Panc1 (cell line): ENCODE measurements at regions not wholly inside any gene's neighbourhood (a gene's known extent, or its start where the extent isn't known, plus 50 kb on each side); places are given as distances from the start of the nearest gene placed in this dataset.

ENCODE experiments used
- ATAC-seq: fragments of 200-7000 bp; cut with Tn5 transposase; 2 replicates; pipeline ENCODE4 v1.9.1; 2020; ENCODE audit warnings: mild to moderate bottlenecking, moderate library complexity
- BruUV-seq: library from RNA; stranded (reverse); fragments of 400-500 nt; replicated peaks from 2 replicates; lab custom pipeline; 2021; lab: Mats Ljungman, UMichigan
- CTCF ChIA-PET: fragments of 300-600 bp; sonication (Branson Sonifier 250); formaldehyde crosslinking; loops from one replicate; lab custom pipeline; 2022; ENCODE audit warnings: antibody characterized with exemption; lab: Charles Lee
- POLR2A ChIA-PET: fragments of 300-600 bp; sonication (Branson Sonifier 250); formaldehyde crosslinking; loops from one replicate; lab custom pipeline; 2022; ENCODE audit warnings: antibody characterized with exemption; lab: Charles Lee
- DNase-seq: peaks from one replicate; pipeline ENCODE4 v3.0.0-alpha.2; 2010; ENCODE audit warnings: low read depth, low spot score
- H3K27ac ChIP-seq: 2 replicates; pipeline ENCODE4 v1.5.1; 2011; ENCODE audit warnings: mild to moderate bottlenecking, low read length, inconsistent platforms
- H3K27me3 ChIP-seq: fragments of 200-500 bp; sonication (Bioruptor generic); 2 replicates; pipeline ENCODE4 v1.6.0; 2014; ENCODE audit warnings: low read length, inconsistent platforms; ENCODE audit not compliant: control insufficient read depth, insufficient read depth
- H3K36me3 ChIP-seq: fragments of 200-500 bp; sonication (Bioruptor generic); 2 replicates; pipeline ENCODE4 v1.5.1; 2014; ENCODE audit warnings: inconsistent platforms, mild to moderate bottlenecking, low read length, moderate library complexity; ENCODE audit not compliant: control insufficient read depth, insufficient read depth
- H3K4me1 ChIP-seq: 2 replicates; pipeline ENCODE4 v1.5.1; 2011; ENCODE audit warnings: inconsistent platforms, mild to moderate bottlenecking, low read length, moderate library complexity; ENCODE audit not compliant: control insufficient read depth, insufficient read depth
- H3K4me3 ChIP-seq, 2 experiments: 2 replicates each; pipeline ENCODE4 v1.5.1; 2011 to 2012; ENCODE audit warnings: low read depth in 2 of 2, low read length in 2 of 2, mild to moderate bottlenecking in 2 of 2, inconsistent platforms in 1 of 2, moderate library complexity in 1 of 2
- H3K9me3 ChIP-seq: fragments of 200-500 bp; sonication (Bioruptor generic); 2 replicates; pipeline ENCODE4 v1.5.1; 2014; ENCODE audit warnings: low read depth, mild to moderate bottlenecking, inconsistent platforms, low read length, moderate library complexity; ENCODE audit not compliant: control insufficient read depth, insufficient read depth
- POLR2AphosphoS5 ChIP-seq: IDR thresholded peaks from 2 replicates; pipeline ENCODE4 v1.6.1; 2012; ENCODE audit warnings: mild to moderate bottlenecking, low read depth, low read length, moderate library complexity
- SIN3A ChIP-seq: IDR thresholded peaks from 2 replicates; pipeline ENCODE4 v1.6.1; 2012; ENCODE audit warnings: low read depth, mild to moderate bottlenecking, low read length, moderate library complexity, borderline replicate concordance; ENCODE audit not compliant: insufficient read depth
- TCF7L2 ChIP-seq: IDR thresholded peaks from 2 replicates; pipeline ENCODE4 v1.6.1; 2011; ENCODE audit warnings: mild to moderate bottlenecking, low read depth, low read length, inconsistent platforms
- in situ Hi-C: cut with HindIII; loops from 2 replicates; pipeline ENCODE4 v1.10.0; 2016; ENCODE audit warnings: low sequenced_read_pairs, low pct_unique_long_range_greater_than_20kb
- intact Hi-C: fragments of 100-400 bp; cut with micrococcal nuclease; formaldehyde crosslinking; loops from one replicate; pipeline ENCODE4 v1.10.0; 2022; ENCODE audit not compliant: unreplicated experiment
- TF ChIP-seq, protein P1 (sequence below): fragments of 450-650 bp; IDR thresholded peaks from 2 replicates; pipeline ENCODE4 v1.5.1; 2017; ENCODE audit warnings: mild to moderate bottlenecking
- TF ChIP-seq, protein P2 (sequence below), 2 experiments: IDR thresholded peaks; 2 replicates each; pipeline ENCODE4 v1.6.1; 2011 to 2012; ENCODE audit warnings: low read depth in 2 of 2, control low read depth in 1 of 2, low read length in 1 of 2, mild to moderate bottlenecking in 1 of 2, moderate library complexity in 1 of 2; ENCODE audit not compliant: insufficient read depth in 1 of 2

DNA sequence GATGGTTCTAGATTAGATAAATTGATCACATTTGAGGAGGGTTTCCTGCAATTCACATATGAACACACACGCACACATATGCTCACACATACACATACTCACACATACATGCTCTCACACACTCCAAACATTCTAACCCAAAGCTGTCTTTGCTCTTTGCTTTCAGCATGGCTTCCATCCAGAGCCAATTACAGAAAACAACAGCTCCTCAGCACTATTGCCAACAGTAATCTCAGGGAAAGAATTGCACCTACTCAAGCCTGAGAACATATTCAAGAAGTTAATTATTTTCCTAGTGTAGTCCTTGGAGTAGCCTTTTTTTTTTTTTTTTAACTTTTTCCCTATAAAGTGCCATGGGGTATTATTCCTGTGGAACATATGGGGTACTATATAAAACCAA lies 246.9 kb upstream of the PARD3B start:
- in situ Hi-C loops (no loop called here), intact Hi-C loops (no loop called here)
- no peak for DNase-seq
- no TSS peak for BruUV-seq
- TF ChIP-seq, protein P1, sequence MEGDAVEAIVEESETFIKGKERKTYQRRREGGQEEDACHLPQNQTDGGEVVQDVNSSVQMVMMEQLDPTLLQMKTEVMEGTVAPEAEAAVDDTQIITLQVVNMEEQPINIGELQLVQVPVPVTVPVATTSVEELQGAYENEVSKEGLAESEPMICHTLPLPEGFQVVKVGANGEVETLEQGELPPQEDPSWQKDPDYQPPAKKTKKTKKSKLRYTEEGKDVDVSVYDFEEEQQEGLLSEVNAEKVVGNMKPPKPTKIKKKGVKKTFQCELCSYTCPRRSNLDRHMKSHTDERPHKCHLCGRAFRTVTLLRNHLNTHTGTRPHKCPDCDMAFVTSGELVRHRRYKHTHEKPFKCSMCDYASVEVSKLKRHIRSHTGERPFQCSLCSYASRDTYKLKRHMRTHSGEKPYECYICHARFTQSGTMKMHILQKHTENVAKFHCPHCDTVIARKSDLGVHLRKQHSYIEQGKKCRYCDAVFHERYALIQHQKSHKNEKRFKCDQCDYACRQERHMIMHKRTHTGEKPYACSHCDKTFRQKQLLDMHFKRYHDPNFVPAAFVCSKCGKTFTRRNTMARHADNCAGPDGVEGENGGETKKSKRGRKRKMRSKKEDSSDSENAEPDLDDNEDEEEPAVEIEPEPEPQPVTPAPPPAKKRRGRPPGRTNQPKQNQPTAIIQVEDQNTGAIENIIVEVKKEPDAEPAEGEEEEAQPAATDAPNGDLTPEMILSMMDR, result no peak
- no peak for TF ChIP-seq TCF7L2
- no peak for TF ChIP-seq POLR2AphosphoS5
- no peak for TF ChIP-seq SIN3A
- TF ChIP-seq, protein P2, sequence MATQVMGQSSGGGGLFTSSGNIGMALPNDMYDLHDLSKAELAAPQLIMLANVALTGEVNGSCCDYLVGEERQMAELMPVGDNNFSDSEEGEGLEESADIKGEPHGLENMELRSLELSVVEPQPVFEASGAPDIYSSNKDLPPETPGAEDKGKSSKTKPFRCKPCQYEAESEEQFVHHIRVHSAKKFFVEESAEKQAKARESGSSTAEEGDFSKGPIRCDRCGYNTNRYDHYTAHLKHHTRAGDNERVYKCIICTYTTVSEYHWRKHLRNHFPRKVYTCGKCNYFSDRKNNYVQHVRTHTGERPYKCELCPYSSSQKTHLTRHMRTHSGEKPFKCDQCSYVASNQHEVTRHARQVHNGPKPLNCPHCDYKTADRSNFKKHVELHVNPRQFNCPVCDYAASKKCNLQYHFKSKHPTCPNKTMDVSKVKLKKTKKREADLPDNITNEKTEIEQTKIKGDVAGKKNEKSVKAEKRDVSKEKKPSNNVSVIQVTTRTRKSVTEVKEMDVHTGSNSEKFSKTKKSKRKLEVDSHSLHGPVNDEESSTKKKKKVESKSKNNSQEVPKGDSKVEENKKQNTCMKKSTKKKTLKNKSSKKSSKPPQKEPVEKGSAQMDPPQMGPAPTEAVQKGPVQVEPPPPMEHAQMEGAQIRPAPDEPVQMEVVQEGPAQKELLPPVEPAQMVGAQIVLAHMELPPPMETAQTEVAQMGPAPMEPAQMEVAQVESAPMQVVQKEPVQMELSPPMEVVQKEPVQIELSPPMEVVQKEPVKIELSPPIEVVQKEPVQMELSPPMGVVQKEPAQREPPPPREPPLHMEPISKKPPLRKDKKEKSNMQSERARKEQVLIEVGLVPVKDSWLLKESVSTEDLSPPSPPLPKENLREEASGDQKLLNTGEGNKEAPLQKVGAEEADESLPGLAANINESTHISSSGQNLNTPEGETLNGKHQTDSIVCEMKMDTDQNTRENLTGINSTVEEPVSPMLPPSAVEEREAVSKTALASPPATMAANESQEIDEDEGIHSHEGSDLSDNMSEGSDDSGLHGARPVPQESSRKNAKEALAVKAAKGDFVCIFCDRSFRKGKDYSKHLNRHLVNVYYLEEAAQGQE (IDR thresholded peaks at IDR 0.05; ENCODE audit: insufficient read depth in 1 of 2, low read depth in 2 of 2, low read length in 1 of 2), result no peak
- no peak for ATAC-seq
- H3K27ac ChIP-seq, result no peak overlapping the region
- no peaks in the 10 kb centered on the region for H3K27me3 ChIP-seq
- POLR2A ChIA-PET, result no interaction called here
- no peaks in the 10 kb centered on the region for H3K9me3 ChIP-seq
- H3K4me3 ChIP-seq, result no peak overlapping the region
- H3K4me1 ChIP-seq, result no peaks in the 10 kb centered on the region
- no peaks in the 10 kb centered on the region for H3K36me3 ChIP-seq
- CTCF ChIA-PET, result interaction anchor here (0.6 to 0.7 kb wide), 2 partner anchors 284 to 685 kb away, joined by 5 to 10 read pairs; no protein-coding TSS in a partner anchor

DNA sequence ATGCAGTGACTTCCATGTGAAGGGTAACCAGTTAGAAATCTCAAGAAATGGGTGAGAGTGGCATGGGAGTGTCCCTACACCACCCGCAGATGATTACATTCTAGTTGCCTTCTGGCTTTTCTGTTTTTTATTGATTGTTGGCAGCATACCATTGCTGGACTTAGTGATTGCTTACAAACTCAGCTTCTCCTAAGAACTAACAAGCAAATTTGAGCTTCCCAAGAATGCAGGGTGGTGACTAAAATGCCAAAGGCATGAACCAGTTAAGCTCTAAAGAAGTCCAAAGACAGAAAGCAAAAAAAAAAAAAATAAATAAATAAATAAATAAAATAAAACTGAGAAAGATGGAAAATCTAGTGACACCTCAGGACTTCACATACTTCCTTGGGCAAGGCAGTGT lies 245.5 kb upstream of the PARD3B start:
- no peaks in the 10 kb centered on the region for H3K9me3 ChIP-seq
- ChIA-PET CTCF (no interaction called here), POLR2A (no interaction called here)
- H3K36me3 ChIP-seq, result no peaks in the 10 kb centered on the region
- H3K4me3 ChIP-seq, result no peak overlapping the region
- in situ Hi-C loops, result no loop called here
- ATAC-seq (no peak), DNase-seq (no peak)
- H3K4me1 ChIP-seq, result no peaks in the 10 kb centered on the region
- no TSS peak for BruUV-seq
- H3K27me3 ChIP-seq, result no peaks in the 10 kb centered on the region
- TF ChIP-seq SIN3A (no peak), TCF7L2 (no peak), POLR2AphosphoS5 (no peak)
- TF ChIP-seq, protein P2 (IDR thresholded peaks at IDR 0.05; ENCODE audit: insufficient read depth in 1 of 2, low read depth in 2 of 2, low read length in 1 of 2), result no peak
- TF ChIP-seq, protein P1, result no peak
- intact Hi-C loops, result no loop called here
- no peak overlapping the region for H3K27ac ChIP-seq
